ENCODE measurements at regions not wholly inside any gene's neighbourhood (a gene's known extent, or its start where the extent isn't known, plus 50 kb on each side); places are given as distances from the start of the nearest gene placed in this dataset.
"Not testable (repeated sequence)": the region's sequence is repeated elsewhere in the genome, so short reads cannot be mapped to it uniquely, and the experiment has no call there.

GRCh38 chr15:38638811-38639210, 74.2 kb upstream of the RASGRP1 start:
- Histone ChIP-seq H3K36me3 (replicated peaks; ENCODE audit: low read depth, low read length) (no peaks in the 10 kb centered on the region), H2AFZ (ENCODE audit: low read depth, low read length) (no peak overlapping the region), H4K20me1 (ENCODE audit: insufficient read depth, low read length) (no peaks in the 10 kb centered on the region), H3K9ac (ENCODE audit: low read length) (no peak overlapping the region), H3K4me2 (ENCODE audit: low read length) (no peak overlapping the region), H3K4me1 (ENCODE audit: low read length) (peaks cover 5% of the 10 kb centered on the region), H3K4me3 (ENCODE audit: low read length) (no peak overlapping the region), H3K27me3 (ENCODE audit: low read depth, low read length) (no peaks in the 10 kb centered on the region), H3K27ac (ENCODE audit: low read length) (no peak overlapping the region), H3K79me2 (ENCODE audit: low read length) (no peaks in the 10 kb centered on the region), H3K9me3 (ENCODE audit: insufficient read depth, low read length) (no peaks in the 10 kb centered on the region)
- TF ChIP-seq, protein P1, sequence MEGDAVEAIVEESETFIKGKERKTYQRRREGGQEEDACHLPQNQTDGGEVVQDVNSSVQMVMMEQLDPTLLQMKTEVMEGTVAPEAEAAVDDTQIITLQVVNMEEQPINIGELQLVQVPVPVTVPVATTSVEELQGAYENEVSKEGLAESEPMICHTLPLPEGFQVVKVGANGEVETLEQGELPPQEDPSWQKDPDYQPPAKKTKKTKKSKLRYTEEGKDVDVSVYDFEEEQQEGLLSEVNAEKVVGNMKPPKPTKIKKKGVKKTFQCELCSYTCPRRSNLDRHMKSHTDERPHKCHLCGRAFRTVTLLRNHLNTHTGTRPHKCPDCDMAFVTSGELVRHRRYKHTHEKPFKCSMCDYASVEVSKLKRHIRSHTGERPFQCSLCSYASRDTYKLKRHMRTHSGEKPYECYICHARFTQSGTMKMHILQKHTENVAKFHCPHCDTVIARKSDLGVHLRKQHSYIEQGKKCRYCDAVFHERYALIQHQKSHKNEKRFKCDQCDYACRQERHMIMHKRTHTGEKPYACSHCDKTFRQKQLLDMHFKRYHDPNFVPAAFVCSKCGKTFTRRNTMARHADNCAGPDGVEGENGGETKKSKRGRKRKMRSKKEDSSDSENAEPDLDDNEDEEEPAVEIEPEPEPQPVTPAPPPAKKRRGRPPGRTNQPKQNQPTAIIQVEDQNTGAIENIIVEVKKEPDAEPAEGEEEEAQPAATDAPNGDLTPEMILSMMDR (IDR thresholded peaks at IDR 0.05; ENCODE audit: low read depth, low read length) = no peak
- TF ChIP-seq EZH2phosphoT487 (IDR thresholded peaks at IDR 0.05; ENCODE audit: low read depth) = no peak

DNA sequence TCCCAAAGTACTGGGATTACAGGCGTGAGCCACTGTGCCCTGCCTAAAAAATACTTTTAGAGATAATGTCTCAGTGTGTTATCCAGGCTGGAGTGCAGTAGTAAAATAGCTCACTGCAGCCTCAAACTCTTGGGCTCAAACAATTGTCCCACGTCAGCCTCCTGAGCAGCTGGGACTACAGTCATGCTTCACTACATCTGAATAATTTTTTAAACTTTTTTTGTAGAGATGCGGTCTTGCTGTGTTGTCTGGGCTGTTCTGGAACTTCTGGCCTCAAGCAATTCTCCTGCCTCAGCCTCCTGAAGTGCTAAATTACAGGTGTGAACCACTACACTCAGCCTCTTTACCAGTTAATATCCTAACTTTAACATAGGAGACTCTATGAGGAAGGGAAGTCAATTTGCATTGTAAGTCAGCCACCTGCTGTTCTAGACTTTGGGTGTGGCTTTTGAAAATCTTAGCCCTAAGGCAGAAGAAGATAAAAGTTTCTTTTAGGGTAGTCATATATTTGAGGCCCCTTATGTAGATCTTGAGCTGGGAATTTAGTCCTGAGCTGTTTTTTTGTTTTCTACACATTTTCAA, 78.2 kb upstream of the RASGRP1 start:
- H3K79me2 ChIP-seq (ENCODE audit: low read length) = no peaks in the 10 kb centered on the region
- H3K36me3 ChIP-seq (replicated peaks; ENCODE audit: low read depth, low read length) = no peaks in the 10 kb centered on the region
- H3K27me3 ChIP-seq (ENCODE audit: low read depth, low read length) = no peaks in the 10 kb centered on the region
- TF ChIP-seq, protein P1 (IDR thresholded peaks at IDR 0.05; ENCODE audit: low read depth, low read length) = no peak
- TF ChIP-seq EZH2phosphoT487 (IDR thresholded peaks at IDR 0.05; ENCODE audit: low read depth) = no peak
- no peak overlapping the region for H3K4me2 ChIP-seq (ENCODE audit: low read length)
- no peak overlapping the region for H3K9ac ChIP-seq (ENCODE audit: low read length)
- no peak overlapping the region for H3K4me3 ChIP-seq (ENCODE audit: low read length)
- no peak overlapping the region for H3K27ac ChIP-seq (ENCODE audit: low read length)
- 0 out of 2 replicates have a peak, but pooled peaks cover 2% of the 10 kb centered on the region for H3K9me3 ChIP-seq (ENCODE audit: insufficient read depth, low read length)
- no peaks in the 10 kb centered on the region for H4K20me1 ChIP-seq (ENCODE audit: insufficient read depth, low read length)
- peaks cover 5% of the 10 kb centered on the region for H3K4me1 ChIP-seq (ENCODE audit: low read length)
- H2AFZ ChIP-seq (ENCODE audit: low read depth, low read length) = peak overlapping the region; percentile 58; the same call in 1 of the 2 replicates

- H3K27ac ChIP-seq (ENCODE audit: low read length); H3K27me3 ChIP-seq (ENCODE audit: low read depth, low read length); H2AFZ ChIP-seq (ENCODE audit: low read depth, low read length); H3K4me3 ChIP-seq (ENCODE audit: low read length); H3K36me3 ChIP-seq (replicated peaks; ENCODE audit: low read depth, low read length); H4K20me1 ChIP-seq (ENCODE audit: insufficient read depth, low read length); H3K4me1 ChIP-seq (ENCODE audit: low read length); H3K79me2 ChIP-seq (ENCODE audit: low read length); H3K9ac ChIP-seq (ENCODE audit: low read length); H3K4me2 ChIP-seq (ENCODE audit: low read length); H3K9me3 ChIP-seq (ENCODE audit: insufficient read depth, low read length): not testable (repeated sequence)
Measured at GRCh38 chr15:38644353-38644752, 79.7 kb upstream of the RASGRP1 start.

DNA sequence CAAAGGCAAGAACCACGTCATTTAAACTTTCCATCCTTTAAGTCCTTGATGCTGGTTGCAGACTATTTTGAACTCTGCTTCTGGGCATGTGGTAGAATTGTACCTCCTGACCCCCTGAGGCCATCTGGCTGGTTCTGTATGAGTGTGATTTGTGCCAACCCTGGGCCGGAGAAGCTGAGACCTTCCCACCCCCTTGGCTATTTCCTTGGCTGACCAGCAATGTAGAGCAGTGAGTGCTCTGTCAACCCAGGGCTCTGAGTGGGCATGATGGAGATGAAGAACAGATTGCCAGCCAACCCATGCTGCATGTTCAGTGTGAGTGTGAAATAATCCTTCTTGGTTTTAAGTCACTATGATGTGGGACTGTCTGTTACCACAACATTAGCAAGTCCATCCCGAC, 82.1 kb upstream of the RASGRP1 start:
- no peak overlapping the region for H3K4me3 ChIP-seq (ENCODE audit: low read length)
- H3K4me2 ChIP-seq (ENCODE audit: low read length) = no peak overlapping the region
- no peaks in the 10 kb centered on the region for H4K20me1 ChIP-seq (ENCODE audit: insufficient read depth, low read length)
- H3K9me3 ChIP-seq (ENCODE audit: insufficient read depth, low read length) = peaks cover 2% of the 10 kb centered on the region; the same call in 1 of the 2 replicates
- H3K27me3 ChIP-seq (ENCODE audit: low read depth, low read length) = no peaks in the 10 kb centered on the region
- H3K9ac ChIP-seq (ENCODE audit: low read length) = no peak overlapping the region
- no peak for TF ChIP-seq EZH2phosphoT487 (IDR thresholded peaks at IDR 0.05; ENCODE audit: low read depth)
- TF ChIP-seq, protein P1 (IDR thresholded peaks at IDR 0.05; ENCODE audit: low read depth, low read length) = no peak
- H3K27ac ChIP-seq (ENCODE audit: low read length) = no peak overlapping the region
- no peaks in the 10 kb centered on the region for H3K36me3 ChIP-seq (replicated peaks; ENCODE audit: low read depth, low read length)
- no peak overlapping the region for H2AFZ ChIP-seq (ENCODE audit: low read depth, low read length)
- H3K4me1 ChIP-seq (ENCODE audit: low read length) = peaks cover 18% of the 10 kb centered on the region
- H3K79me2 ChIP-seq (ENCODE audit: low read length) = no peaks in the 10 kb centered on the region

Data from OCI-LY3 (cell line).